Activated B cell treated with CpG ODN at 0.5 μM for 24 hours (primary cell): ENCODE measurements at regions not wholly inside any gene's neighbourhood (a gene's known extent, or its start where the extent isn't known, plus 50 kb on each side); places are given as distances from the start of the nearest gene placed in this dataset.

Experiments
- ATAC-seq: fragments of 200-7000 bp; cut with Tn5 transposase; one replicate; pipeline ENCODE4 v1.10.0; 2021; ENCODE audit warnings: low read depth, mild to moderate bottlenecking, moderate library complexity
- CTCF ChIA-PET: fragments of 350-600 bp; sonication (Branson Sonifier 250); formaldehyde crosslinking; loops from one replicate; lab custom pipeline; 2021; ENCODE audit warnings: antibody characterized with exemption; lab: Charles Lee
- POLR2A ChIA-PET: fragments of 350-600 bp; sonication (Branson Sonifier 250); formaldehyde crosslinking; loops from one replicate; lab custom pipeline; 2021; ENCODE audit warnings: antibody characterized with exemption; lab: Charles Lee
- DNase-seq: peaks from one replicate; pipeline ENCODE4 v3.0.0; 2022
- H3K27ac Mint-ChIP-seq: one replicate; pipeline ENCODE4 v1.8.0; 2020; ENCODE audit warnings: mixed read lengths
- H3K27me3 Mint-ChIP-seq: one replicate; pipeline ENCODE4 v1.8.0; 2021; ENCODE audit warnings: mixed read lengths
- H3K36me3 Mint-ChIP-seq: one replicate; pipeline ENCODE4 v1.8.0; 2021; ENCODE audit warnings: low read depth, mixed read lengths
- H3K4me1 Mint-ChIP-seq: one replicate; pipeline ENCODE4 v1.8.0; 2021; ENCODE audit warnings: mixed read lengths
- H3K4me3 Mint-ChIP-seq: one replicate; pipeline ENCODE4 v1.8.0; 2020; ENCODE audit warnings: mild to moderate bottlenecking, mixed read lengths
- H3K9me3 Mint-ChIP-seq: one replicate; pipeline ENCODE4 v1.8.0; 2020; ENCODE audit warnings: mixed read lengths
- intact Hi-C: fragments of 100-400 bp; cut with micrococcal nuclease; formaldehyde crosslinking; loops from one replicate; pipeline ENCODE4 v1.15.1; 2024
- TF ChIP-seq, protein P1 (sequence below): fragments of 200-600 bp; IDR thresholded peaks from one replicate; pipeline ENCODE4 v1.8.0; 2022; ENCODE audit warnings: antibody characterized with exemption, mild to moderate bottlenecking

DNA sequence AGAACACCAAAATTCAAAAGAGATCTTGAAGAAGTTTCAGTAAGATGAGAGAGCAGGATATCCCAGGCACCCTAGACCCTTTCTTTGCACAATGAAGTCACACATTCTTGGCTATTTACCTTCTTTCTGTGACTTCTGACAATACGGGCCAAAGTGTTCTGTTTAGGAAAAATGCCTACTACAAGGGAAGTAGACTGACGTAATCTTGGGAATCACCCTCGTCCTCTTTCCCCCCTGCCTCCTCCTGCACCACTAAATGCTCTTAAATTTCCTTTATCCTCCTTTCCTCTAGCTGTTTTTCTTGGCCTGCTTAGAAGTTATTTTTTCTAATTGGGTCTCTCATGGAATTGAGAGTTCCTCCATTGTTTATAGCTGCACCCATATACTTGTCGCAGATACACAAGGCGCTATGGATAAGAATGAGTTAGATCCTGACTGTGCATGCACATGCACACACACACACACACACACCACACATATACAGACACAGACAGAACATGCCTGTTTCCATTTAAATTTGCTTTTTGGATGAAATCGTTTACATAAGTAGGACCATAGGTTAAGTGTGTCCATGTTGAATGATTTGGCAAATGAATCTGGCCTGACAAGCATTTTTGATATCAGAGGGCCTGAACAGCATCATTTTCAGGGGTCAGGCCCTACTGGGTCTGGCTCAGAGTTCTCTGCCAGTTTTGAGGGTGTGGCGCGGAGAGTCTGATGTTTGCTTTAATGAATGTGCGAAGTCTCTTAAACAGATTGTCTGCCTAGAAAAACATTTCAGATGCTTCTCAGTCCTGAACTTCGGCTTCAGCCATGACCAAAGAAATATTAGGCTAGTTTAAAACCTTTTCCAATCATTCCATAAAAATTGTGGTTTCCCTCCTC lies 131.9 kb upstream of the NT5C1B start:
- TF ChIP-seq, protein P1, sequence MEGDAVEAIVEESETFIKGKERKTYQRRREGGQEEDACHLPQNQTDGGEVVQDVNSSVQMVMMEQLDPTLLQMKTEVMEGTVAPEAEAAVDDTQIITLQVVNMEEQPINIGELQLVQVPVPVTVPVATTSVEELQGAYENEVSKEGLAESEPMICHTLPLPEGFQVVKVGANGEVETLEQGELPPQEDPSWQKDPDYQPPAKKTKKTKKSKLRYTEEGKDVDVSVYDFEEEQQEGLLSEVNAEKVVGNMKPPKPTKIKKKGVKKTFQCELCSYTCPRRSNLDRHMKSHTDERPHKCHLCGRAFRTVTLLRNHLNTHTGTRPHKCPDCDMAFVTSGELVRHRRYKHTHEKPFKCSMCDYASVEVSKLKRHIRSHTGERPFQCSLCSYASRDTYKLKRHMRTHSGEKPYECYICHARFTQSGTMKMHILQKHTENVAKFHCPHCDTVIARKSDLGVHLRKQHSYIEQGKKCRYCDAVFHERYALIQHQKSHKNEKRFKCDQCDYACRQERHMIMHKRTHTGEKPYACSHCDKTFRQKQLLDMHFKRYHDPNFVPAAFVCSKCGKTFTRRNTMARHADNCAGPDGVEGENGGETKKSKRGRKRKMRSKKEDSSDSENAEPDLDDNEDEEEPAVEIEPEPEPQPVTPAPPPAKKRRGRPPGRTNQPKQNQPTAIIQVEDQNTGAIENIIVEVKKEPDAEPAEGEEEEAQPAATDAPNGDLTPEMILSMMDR, result no peak
- ATAC-seq (no peak), DNase-seq (no peak)
- no peaks in the 10 kb centered on the region for H3K36me3 Mint-ChIP-seq
- no peak overlapping the region for H3K4me3 Mint-ChIP-seq
- no peak overlapping the region for H3K27ac Mint-ChIP-seq
- H3K4me1 Mint-ChIP-seq, result no peaks in the 10 kb centered on the region
- ChIA-PET CTCF (no interaction called here), POLR2A (no interaction called here)
- intact Hi-C loops, result no loop called here
- H3K9me3 Mint-ChIP-seq, result no peaks in the 10 kb centered on the region
- H3K27me3 Mint-ChIP-seq, result no peaks in the 10 kb centered on the region

DNA sequence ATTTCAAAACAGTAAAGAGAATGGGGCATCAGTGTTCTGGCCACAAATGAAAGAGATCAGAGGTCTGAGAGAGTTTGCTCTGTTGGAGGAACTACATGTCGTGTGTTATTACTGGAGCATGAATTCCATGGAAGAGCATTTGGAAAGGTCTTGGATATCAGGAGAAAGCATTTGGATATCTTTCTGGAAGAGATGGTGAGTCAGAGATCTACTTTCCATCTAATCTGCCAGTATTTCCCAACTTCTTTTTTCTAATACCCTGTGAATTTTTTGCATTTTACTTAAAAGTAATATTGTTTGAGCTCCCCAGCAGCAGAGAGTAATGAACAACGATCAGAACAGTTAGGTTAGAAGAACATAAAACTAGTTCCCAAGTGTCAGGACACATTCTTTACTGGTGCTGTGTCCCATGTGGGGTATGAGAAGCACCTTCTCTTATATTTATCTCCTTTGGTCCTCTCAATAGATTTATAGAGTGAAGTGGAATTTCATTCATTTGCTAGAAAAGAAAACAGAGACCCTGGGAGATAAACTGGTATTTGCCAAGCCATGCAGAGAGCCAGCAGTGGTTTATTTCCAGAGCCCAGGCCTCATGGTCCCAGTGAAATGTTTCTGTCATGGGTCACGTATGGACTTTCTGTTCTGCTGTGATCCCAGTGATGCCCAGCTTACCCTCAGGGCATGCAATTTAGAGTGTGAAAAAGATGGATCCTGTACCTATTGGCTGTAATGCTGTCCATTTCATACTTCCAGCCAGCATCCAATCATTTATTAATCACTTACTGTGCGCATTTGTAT lies 130.8 kb upstream of the NT5C1B start:
- ATAC-seq (no peak), DNase-seq (no peak)
- no peak overlapping the region for H3K27ac Mint-ChIP-seq
- no peak overlapping the region for H3K4me3 Mint-ChIP-seq
- H3K9me3 Mint-ChIP-seq, result peaks cover 3% of the 10 kb centered on the region
- intact Hi-C loops, result no loop called here
- H3K36me3 Mint-ChIP-seq, result peaks cover 3% of the 10 kb centered on the region
- H3K4me1 Mint-ChIP-seq, result no peaks in the 10 kb centered on the region
- POLR2A ChIA-PET, result no interaction called here
- TF ChIP-seq, protein P1, result no peak
- CTCF ChIA-PET, result no interaction called here
- no peaks in the 10 kb centered on the region for H3K27me3 Mint-ChIP-seq

DNA sequence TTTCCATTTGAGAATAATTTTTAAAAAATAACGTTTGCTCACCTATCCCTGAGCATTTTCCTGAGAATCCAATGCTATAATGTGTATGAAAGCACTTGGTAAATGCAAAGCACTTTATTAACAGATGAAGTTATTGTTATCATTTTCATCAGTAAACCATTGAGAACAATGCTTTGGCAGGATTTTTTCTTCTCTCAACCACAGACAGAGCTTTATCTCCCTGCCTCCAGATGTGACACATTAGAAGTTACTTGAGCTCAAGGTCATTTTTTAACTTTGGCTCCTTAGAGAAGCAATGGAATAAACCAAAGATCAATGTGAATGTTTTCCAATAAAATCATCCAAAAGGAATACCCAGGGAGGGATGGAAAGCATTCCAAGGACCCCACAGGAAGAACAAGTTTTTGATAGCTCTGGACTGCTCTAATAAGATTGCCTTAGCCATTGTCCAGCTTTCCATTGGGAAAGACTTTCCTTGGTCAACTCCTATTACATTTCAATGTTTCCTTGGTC lies 118.9 kb upstream of the NT5C1B start:
- peaks cover 2% of the 10 kb centered on the region for H3K36me3 Mint-ChIP-seq
- TF ChIP-seq, protein P1, result no peak
- no peaks in the 10 kb centered on the region for H3K4me1 Mint-ChIP-seq
- H3K4me3 Mint-ChIP-seq, result no peak overlapping the region
- H3K27ac Mint-ChIP-seq, result no peak overlapping the region
- H3K9me3 Mint-ChIP-seq, result peaks cover 4% of the 10 kb centered on the region
- ATAC-seq (no peak), DNase-seq (no peak)
- H3K27me3 Mint-ChIP-seq, result no peaks in the 10 kb centered on the region
- ChIA-PET CTCF (no interaction called here), POLR2A (no interaction called here)
- intact Hi-C loops, result no loop called here

DNA sequence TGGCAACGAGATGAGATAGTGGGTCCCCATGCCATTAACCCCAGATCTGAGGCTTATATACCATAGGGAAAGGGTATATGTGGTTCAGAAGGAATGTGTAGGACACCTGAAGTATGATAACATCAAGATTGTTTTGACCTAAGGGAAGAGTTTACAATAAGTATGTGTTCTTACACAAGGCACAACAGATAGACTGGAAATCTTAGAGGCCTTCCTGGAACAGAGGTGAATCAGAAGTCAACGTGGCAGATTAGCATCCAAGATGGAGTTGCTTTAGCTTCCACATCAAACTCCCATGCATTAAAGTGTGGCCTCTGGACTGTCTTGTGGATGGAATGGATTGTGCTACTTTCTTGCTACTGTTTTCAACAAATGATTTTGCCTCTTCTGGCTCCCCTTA lies 116.6 kb upstream of the NT5C1B start:
- Mint-ChIP-seq H3K9me3 (no peaks in the 10 kb centered on the region), H3K27me3 (no peaks in the 10 kb centered on the region), H3K36me3 (no peaks in the 10 kb centered on the region), H3K27ac (no peak overlapping the region), H3K4me3 (no peak overlapping the region), H3K4me1 (no peaks in the 10 kb centered on the region)
- no peak for ATAC-seq
- TF ChIP-seq, protein P1, result no peak
- POLR2A ChIA-PET, result no interaction called here
- intact Hi-C loops, result no loop called here
- CTCF ChIA-PET, result no interaction called here
- no peak for DNase-seq

DNA sequence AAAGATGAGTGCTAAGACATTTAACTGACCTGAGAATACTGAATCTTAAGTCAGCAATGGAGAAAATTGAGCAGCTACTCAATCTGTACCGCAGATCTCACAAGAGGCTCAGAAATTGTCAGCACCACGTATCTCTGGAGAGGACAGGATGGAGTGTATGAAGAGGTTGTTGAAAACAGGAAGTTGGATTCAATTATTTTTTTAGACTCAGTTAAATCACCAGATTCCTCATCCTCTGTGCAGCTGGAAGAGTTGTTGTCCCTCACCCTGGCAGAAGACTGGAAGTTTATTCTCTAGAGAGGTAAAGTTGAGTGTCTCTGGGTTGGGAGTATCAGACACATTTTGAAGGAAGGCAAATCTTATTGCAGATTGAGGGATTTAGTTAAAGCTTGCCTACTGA lies 114.9 kb upstream of the NT5C1B start:
- no peaks in the 10 kb centered on the region for H3K27me3 Mint-ChIP-seq
- H3K4me1 Mint-ChIP-seq, result no peaks in the 10 kb centered on the region
- H3K4me3 Mint-ChIP-seq, result no peak overlapping the region
- H3K9me3 Mint-ChIP-seq, result no peaks in the 10 kb centered on the region
- TF ChIP-seq, protein P1, result no peak
- intact Hi-C loops, result no loop called here
- DNase-seq, result no peak
- POLR2A ChIA-PET, result no interaction called here
- no peak for ATAC-seq
- H3K36me3 Mint-ChIP-seq, result no peaks in the 10 kb centered on the region
- no peak overlapping the region for H3K27ac Mint-ChIP-seq
- CTCF ChIA-PET, result no interaction called here
